Ishikawa (cell line): ENCODE measurements at regions not wholly inside any gene's neighbourhood (a gene's known extent, or its start where the extent isn't known, plus 50 kb on each side); places are given as distances from the start of the nearest gene placed in this dataset.

Experiments
- CEBPB ChIP-seq: IDR thresholded peaks from 2 replicates; pipeline ENCODE4 v1.6.1; 2012
- CREB1 ChIP-seq: IDR thresholded peaks from 2 replicates; pipeline ENCODE4 v1.6.1; 2012; ENCODE audit warnings: low read depth
- EGR1 ChIP-seq: IDR thresholded peaks from 2 replicates; pipeline ENCODE4 v1.6.1; 2012
- EP300 ChIP-seq: IDR thresholded peaks from 2 replicates; pipeline ENCODE4 v1.6.1; 2012; ENCODE audit warnings: borderline replicate concordance
- FOXM1 ChIP-seq: IDR thresholded peaks from 2 replicates; pipeline ENCODE4 v1.6.1; 2012; ENCODE audit warnings: low read depth, borderline replicate concordance
- NFIC ChIP-seq: IDR thresholded peaks from 2 replicates; pipeline ENCODE4 v1.6.1; 2012
- RAD21 ChIP-seq: IDR thresholded peaks from 2 replicates; pipeline ENCODE4 v1.6.1; 2012; ENCODE audit warnings: low read depth
- TAF1 ChIP-seq: IDR thresholded peaks from 2 replicates; pipeline ENCODE4 v1.6.1; 2012; ENCODE audit warnings: low read depth, mild to moderate bottlenecking
- TCF12 ChIP-seq: IDR thresholded peaks from 2 replicates; pipeline ENCODE4 v1.6.1; 2012; ENCODE audit warnings: low read depth
- TEAD4 ChIP-seq: IDR thresholded peaks from 2 replicates; pipeline ENCODE4 v1.6.1; 2012
- YY1 ChIP-seq: IDR thresholded peaks from 2 replicates; pipeline ENCODE4 v1.6.1; 2012; ENCODE audit warnings: low read depth
- ZBTB7A ChIP-seq: IDR thresholded peaks from 2 replicates; pipeline ENCODE4 v1.6.1; 2012; ENCODE audit warnings: low read depth
- TF ChIP-seq, protein P1 (sequence below): IDR thresholded peaks from 2 replicates; pipeline ENCODE4 v1.6.1; 2012
- TF ChIP-seq, protein P2 (sequence below): IDR thresholded peaks from 2 replicates; pipeline ENCODE4 v1.6.1; 2012; ENCODE audit warnings: low read depth, mild to moderate bottlenecking
- TF ChIP-seq, protein P3 (sequence below): IDR thresholded peaks from 2 replicates; pipeline ENCODE4 v1.6.1; 2012

DNA sequence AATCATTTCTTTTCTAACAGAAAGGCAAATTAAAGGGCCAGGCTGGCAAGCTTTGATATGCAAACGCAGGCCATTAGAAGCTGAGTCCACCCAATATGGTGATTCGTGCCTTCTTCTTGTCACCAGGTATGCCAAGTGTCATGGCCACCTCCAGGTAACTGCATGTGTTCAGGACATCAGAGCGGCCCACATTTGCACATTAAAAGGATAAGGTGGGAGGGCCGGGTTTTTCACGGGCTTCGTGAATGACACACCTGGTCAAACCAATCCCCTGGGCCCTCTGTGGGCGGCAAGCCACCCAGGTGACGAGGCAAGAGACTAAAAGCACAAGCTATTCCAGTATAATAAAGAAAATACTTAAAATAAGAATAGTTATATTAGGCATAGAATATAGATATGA is 75.9 kb upstream of the TSPAN11 start:
- TF ChIP-seq RAD21 (no peak), FOXM1 (no peak), TEAD4 (no peak), NFIC (no peak), CREB1 (no peak), EGR1 (no peak), TAF1 (no peak), YY1 (no peak), CEBPB (no peak), TCF12 (no peak), ZBTB7A (no peak), EP300 (no peak)
- TF ChIP-seq, protein P1, sequence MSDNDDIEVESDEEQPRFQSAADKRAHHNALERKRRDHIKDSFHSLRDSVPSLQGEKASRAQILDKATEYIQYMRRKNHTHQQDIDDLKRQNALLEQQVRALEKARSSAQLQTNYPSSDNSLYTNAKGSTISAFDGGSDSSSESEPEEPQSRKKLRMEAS, result no peak
- TF ChIP-seq, protein P2, sequence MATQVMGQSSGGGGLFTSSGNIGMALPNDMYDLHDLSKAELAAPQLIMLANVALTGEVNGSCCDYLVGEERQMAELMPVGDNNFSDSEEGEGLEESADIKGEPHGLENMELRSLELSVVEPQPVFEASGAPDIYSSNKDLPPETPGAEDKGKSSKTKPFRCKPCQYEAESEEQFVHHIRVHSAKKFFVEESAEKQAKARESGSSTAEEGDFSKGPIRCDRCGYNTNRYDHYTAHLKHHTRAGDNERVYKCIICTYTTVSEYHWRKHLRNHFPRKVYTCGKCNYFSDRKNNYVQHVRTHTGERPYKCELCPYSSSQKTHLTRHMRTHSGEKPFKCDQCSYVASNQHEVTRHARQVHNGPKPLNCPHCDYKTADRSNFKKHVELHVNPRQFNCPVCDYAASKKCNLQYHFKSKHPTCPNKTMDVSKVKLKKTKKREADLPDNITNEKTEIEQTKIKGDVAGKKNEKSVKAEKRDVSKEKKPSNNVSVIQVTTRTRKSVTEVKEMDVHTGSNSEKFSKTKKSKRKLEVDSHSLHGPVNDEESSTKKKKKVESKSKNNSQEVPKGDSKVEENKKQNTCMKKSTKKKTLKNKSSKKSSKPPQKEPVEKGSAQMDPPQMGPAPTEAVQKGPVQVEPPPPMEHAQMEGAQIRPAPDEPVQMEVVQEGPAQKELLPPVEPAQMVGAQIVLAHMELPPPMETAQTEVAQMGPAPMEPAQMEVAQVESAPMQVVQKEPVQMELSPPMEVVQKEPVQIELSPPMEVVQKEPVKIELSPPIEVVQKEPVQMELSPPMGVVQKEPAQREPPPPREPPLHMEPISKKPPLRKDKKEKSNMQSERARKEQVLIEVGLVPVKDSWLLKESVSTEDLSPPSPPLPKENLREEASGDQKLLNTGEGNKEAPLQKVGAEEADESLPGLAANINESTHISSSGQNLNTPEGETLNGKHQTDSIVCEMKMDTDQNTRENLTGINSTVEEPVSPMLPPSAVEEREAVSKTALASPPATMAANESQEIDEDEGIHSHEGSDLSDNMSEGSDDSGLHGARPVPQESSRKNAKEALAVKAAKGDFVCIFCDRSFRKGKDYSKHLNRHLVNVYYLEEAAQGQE, result no peak
- TF ChIP-seq, protein P3, sequence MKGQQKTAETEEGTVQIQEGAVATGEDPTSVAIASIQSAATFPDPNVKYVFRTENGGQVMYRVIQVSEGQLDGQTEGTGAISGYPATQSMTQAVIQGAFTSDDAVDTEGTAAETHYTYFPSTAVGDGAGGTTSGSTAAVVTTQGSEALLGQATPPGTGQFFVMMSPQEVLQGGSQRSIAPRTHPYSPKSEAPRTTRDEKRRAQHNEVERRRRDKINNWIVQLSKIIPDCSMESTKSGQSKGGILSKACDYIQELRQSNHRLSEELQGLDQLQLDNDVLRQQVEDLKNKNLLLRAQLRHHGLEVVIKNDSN, result no peak

DNA sequence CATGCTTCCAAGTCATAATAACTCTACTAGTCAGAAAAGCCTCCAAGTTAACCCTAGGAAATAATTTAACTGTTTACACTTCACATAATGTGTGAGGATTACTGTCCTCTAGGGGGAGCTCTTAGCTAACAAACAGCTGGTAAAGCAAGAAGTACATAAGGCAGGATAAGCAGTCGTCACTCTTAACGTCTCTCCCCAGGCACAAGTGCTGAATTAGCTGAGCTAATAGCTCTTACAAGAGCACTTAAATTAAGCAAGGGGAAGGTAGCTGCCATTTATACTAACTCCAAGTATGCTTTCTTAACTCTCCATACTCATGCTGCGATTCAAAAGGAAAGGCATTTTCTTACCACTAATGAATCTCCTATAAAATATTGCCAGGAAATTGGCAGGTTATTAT is 79.3 kb upstream of the TSPAN11 start:
- peak; percentile 98 for TF ChIP-seq RAD21
- TF ChIP-seq, protein P1, result no peak; the same call in 1 of the 2 replicates

DNA sequence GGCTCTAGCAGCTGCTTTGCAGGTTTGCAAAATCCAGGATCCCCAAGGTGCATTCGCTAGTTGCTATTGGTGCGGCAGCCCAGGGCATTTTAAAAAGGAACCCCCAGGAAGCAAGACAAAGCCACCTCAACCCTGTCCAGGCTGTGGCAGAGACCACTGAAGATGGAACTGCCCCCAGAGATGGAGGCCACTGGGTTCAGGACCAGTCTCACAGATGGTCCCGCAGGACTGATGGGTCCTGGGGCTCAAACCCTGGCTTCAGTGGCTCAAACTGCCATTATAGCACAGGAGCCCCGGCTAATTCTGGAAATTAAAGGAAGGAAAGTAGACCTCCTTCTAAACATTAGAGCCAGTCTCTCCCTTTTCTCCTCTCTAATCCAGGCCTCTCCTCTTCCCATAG is 79.8 kb upstream of the TSPAN11 start:
- TF ChIP-seq, protein P3, result no peak
- TF ChIP-seq NFIC (no peak), TEAD4 (no peak), RAD21 (no peak), TAF1 (no peak), TCF12 (no peak), CEBPB (no peak), EGR1 (no peak), FOXM1 (no peak), EP300 (no peak), ZBTB7A (no peak), CREB1 (no peak), YY1 (no peak)
- TF ChIP-seq, protein P2, result no peak
- TF ChIP-seq, protein P1, result no peak

DNA sequence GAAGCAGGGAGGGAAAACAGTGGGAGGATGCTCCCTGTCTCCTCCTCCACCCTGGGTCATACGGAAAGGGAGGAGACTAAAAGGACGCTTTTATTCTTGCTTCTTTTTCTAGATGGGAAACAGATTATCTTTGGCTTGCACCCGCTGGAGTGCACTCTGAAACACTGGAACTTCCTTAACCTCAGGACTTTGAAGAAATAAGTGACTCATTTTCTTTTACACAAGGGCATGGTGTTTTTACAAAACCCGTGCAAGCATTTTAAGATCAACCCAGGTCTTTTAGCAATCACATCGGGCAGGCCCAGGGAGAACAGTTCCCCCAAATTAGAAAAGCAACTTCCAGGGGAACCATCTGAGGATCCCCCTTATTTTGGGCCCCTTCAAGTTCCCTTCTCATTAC is 80.9 kb upstream of the TSPAN11 start:
- no peak for TF ChIP-seq RAD21
- TF ChIP-seq, protein P3, result no peak
- TF ChIP-seq, protein P2, result no peak
- TF ChIP-seq ZBTB7A, result no peak

DNA sequence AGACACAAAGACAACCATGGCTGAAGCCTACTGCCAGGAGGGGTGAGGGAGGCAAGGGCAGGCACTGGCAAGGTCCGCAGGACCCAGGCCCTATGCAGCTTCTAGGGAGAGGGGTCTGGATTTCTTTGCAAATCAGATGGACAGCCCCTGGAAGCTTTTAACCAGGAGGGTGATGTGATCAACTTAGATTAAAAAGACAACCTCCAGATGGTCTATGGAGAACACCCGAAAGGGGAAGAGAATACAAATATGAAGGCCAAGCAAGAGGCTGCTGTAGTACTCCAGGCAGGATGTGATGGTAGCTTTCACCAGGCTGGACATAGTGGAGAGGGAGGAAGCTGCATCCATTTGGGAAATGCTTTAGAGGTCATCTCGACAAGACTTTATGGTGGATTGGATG is 83.3 kb upstream of the TSPAN11 start:
- TF ChIP-seq EP300, result no peak
- TF ChIP-seq NFIC, result no peak
- TF ChIP-seq CEBPB, result no peak
- no peak for TF ChIP-seq YY1
- TF ChIP-seq, protein P1, result no peak
- TF ChIP-seq RAD21, result no peak
- TF ChIP-seq TAF1, result no peak
- no peak for TF ChIP-seq EGR1
- TF ChIP-seq, protein P3, result no peak
- TF ChIP-seq TCF12, result no peak
